HG02970 (cell line): ENCODE measurements at regions not wholly inside any gene's neighbourhood (a gene's known extent, or its start where the extent isn't known, plus 50 kb on each side); places are given as distances from the start of the nearest gene placed in this dataset.
"Not testable (repeated sequence)": the region's sequence is repeated elsewhere in the genome, so short reads cannot be mapped to it uniquely, and the experiment has no call there.

Experiments
- ATAC-seq: cut with Tn5 transposase; IDR thresholded peaks from one replicate; pipeline ENCODE4 v1.9.1; 2021; ENCODE audit warnings: mild to moderate bottlenecking, moderate library complexity, moderate number of reproducible peaks; ENCODE audit not compliant: unreplicated experiment, low FRiP score

GRCh38 chr12:13405961-13406703, 209.6 kb downstream of the EMP1 start:
- no peak for ATAC-seq

- ATAC-seq: no peak
Measured at GRCh38 chr12:13404631-13405473, 208.3 kb downstream of the EMP1 start.

GRCh38 chr12:13404111-13404628, 207.6 kb downstream of the EMP1 start:
- no peak for ATAC-seq

GRCh38 chr12:13391375-13391774, 194.8 kb downstream of the EMP1 start:
- not testable (repeated sequence) for ATAC-seq

GRCh38 chr12:13390918-13391317, 194.4 kb downstream of the EMP1 start:
- ATAC-seq: no peak

GRCh38 chr12:13390381-13390861, 193.9 kb downstream of the EMP1 start:
- ATAC-seq: no peak

GRCh38 chr12:13387101-13387500, 190.6 kb downstream of the EMP1 start:
- no peak for ATAC-seq

GRCh38 chr12:13386323-13387039, 190.0 kb downstream of the EMP1 start:
- ATAC-seq: no peak

GRCh38 chr12:13383379-13383778, 186.9 kb downstream of the EMP1 start:
- ATAC-seq: no peak

- no peak for ATAC-seq
Measured at GRCh38 chr12:13380297-13380696, 183.8 kb downstream of the EMP1 start.

GRCh38 chr12:13379531-13380188, 183.1 kb downstream of the EMP1 start:
- ATAC-seq: no peak

- no peak for ATAC-seq
Measured at GRCh38 chr12:13377698-13378097, 181.2 kb downstream of the EMP1 start.

- ATAC-seq: no peak
Measured at GRCh38 chr12:13376610-13377373, 180.3 kb downstream of the EMP1 start.

GRCh38 chr12:13375583-13376345, 179.2 kb downstream of the EMP1 start:
- ATAC-seq: no peak

- no peak for ATAC-seq
Measured at GRCh38 chr12:13374793-13375192, 178.3 kb downstream of the EMP1 start.

GRCh38 chr12:13373803-13374202, 177.3 kb downstream of the EMP1 start:
- no peak for ATAC-seq

- no peak for ATAC-seq
Measured at GRCh38 chr12:13373131-13373530, 176.6 kb downstream of the EMP1 start.

GRCh38 chr12:13372386-13372785, 175.9 kb downstream of the EMP1 start:
- ATAC-seq: no peak

GRCh38 chr12:13371797-13372196, 175.3 kb downstream of the EMP1 start:
- ATAC-seq: no peak
